GM18951 (cell line): ENCODE measurements at regions not wholly inside any gene's neighbourhood (a gene's known extent, or its start where the extent isn't known, plus 50 kb on each side); places are given as distances from the start of the nearest gene placed in this dataset.

Experiments
- POLR2A ChIP-seq: IDR thresholded peaks from 4 replicates; pipeline ENCODE4 v1.6.1; 2011; ENCODE audit warnings: mild to moderate bottlenecking; ENCODE audit not compliant: insufficient read length, insufficient read depth; ENCODE audit errors: extremely low read depth
- in situ Hi-C: fragments of 300-500 bp; cut with MboI; formaldehyde crosslinking; loops from one replicate; pipeline ENCODE4 v1.12.0; 2022; ENCODE audit warnings: low sequenced_read_pairs, mixed read lengths, inconsistent platforms; ENCODE audit not compliant: unreplicated experiment

DNA sequence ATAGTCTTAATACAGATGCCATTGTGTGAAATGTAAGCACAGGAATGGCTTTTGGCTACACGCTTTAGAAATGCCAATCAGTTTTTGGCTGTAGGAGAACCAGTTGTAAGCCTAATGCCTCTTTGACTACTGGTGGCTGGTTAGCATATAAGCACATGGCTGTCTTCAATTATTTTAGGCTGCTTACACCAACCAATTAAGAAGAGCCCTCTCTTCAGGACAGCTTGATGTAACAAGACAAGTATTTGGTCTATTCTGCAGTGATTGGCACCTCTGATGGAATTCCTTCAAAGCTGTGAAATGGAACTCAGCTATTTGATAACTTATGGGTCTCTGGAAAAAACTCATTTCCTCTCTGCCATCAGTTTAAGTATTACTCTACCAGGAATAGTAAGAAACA is 680.1 kb upstream of the FSHR start:
- no peak for TF ChIP-seq POLR2A
- in situ Hi-C loops: no loop called here

DNA sequence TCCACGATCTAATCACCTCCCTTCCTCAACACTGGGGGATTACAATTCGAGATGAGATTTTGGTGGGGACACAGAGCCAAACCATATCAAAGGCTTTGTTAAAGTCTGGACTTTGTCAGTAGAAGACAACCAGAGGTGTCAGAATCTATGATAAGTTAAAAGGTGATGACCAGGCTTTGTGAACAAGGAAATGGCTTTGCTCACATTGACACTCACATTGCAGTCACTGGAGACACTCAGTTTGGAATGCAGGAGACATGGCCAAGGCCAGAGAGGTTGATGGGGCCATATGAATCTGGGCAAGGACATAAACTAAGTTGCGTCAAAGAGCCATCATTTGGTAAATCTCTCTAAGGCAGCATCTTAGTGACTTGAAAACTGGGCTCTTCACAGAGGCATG is 678.2 kb upstream of the FSHR start:
- no peak for TF ChIP-seq POLR2A
- in situ Hi-C loops: no loop called here

GRCh38 chr2:49831698-49832367 is 677.5 kb upstream of the FSHR start:
- in situ Hi-C loops: no loop called here

GRCh38 chr2:49830846-49831245 is 676.5 kb upstream of the FSHR start:
- in situ Hi-C loops: no loop called here

More at GRCh38 chr2:49831698-49832367, 677.5 kb upstream of the FSHR start:
- TF ChIP-seq POLR2A: no peak

DNA sequence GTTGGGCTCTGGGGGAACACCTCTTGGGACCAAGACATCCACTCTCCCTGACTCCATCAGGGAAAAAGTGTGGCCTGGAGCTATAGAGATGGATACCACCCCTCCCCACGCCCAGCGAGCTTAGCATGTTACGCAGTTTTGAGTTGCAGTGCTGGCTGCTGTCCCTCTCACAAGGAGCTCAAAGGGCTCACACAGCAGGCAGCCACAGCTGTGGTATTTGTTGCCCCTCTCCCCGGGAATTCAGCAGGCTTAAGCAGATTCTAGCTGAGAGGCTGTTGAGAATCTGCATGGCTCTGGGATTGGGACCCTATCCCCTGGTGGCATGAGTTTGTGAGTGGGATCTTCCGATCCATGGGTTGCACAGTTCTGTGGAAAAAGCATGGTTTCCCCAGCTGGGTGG is 673.1 kb upstream of the FSHR start:
- no peak for TF ChIP-seq POLR2A
- in situ Hi-C loops: no loop called here

More at GRCh38 chr2:49830846-49831245, 676.5 kb upstream of the FSHR start:
- TF ChIP-seq POLR2A: no peak

GRCh38 chr2:49813208-49813607 is 658.9 kb upstream of the FSHR start:
- in situ Hi-C loops: no loop called here
- no peak for TF ChIP-seq POLR2A

DNA sequence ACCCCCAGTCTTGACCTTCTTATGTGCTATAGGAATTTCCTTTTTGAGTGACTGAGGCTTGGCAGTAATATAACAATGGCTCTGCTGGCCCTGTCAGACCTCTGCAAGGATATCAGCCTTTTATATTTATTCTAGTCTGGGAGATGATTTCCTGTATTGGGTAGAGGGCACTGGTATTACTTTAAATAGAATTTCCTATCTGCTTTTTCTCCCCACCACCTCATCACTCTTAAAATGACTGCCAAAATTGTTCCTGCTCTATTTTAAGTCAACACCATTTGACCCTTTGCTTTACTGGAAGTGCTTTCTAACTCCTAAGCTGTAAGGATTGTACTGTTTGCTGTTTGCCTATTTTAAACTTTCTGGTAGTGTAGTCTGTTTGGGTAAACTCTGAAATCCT is 658.4 kb upstream of the FSHR start:
- in situ Hi-C loops: no loop called here
- TF ChIP-seq POLR2A: no peak

DNA sequence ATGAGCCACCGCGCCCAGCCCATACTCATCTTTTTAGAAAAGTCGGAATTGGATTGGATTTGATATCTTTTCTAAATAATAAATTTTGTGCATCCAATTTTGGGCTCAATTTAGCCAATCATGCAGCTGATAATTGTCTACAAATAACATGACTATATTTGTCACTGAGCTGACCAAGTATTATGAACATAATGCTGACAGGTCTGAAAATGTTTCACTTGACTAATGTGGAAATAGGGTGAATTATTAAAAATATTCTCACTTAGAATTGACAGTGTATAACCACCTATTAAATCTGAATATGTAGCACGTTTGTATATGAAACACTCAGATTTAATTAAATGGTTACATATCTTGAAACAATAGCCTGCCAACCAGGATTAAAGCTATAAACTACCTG is 657.2 kb upstream of the FSHR start:
- TF ChIP-seq POLR2A: no peak

GRCh38 chr2:49807689-49808088 is 653.4 kb upstream of the FSHR start:
- no peak for TF ChIP-seq POLR2A
- in situ Hi-C loops: no loop called here

More for the DNA sequence above, 657.2 kb upstream of the FSHR start:
- in situ Hi-C loops: no loop called here

DNA sequence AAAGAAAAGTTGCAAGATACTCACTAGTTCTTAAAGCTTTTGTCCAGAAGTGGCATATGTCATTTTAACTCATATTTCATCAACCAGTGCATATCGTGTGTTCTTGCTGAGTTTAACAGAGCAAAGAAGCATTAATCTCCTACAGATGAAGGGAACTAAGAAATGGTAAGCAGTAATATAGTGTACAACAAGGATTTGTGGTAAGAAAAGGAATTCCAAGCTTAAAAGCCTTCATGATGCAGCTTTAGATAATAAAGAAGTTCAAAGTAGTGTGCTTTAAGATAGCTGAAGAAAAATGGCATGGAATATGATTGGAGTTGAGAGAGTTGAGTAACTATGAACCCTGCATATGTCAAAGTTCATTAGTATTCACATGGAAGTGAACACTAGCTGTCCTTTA is 649.8 kb upstream of the FSHR start:
- no peak for TF ChIP-seq POLR2A
- in situ Hi-C loops: no loop called here

DNA sequence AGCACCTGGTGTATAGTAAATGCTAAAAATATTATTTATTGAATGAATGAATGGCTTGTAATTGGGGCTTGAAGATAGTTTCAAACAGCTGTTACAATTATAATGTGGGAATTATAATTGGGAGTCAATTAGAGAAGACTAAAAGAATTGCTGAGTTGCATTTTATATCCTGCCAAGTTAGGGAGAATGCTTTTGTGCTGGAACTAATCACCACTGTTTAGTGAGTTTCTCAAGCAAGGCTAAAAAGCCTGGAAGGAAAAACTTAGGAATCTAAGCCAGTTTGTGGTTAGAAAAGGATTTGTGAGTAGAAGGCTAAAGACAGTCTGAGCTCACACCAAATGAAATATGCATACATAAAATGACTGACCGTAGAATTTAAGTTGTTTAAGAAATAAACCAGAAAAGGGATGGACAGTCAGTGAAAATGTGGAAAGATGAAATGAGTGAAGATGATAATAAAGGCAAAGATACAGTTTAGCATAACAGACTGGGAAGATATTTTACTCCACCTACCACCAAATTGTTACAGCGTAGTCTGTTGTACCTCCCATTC is 647.7 kb upstream of the FSHR start:
- in situ Hi-C loops: no loop called here
- no peak for TF ChIP-seq POLR2A

GRCh38 chr2:49798570-49798969 is 644.3 kb upstream of the FSHR start:
- in situ Hi-C loops: no loop called here
- no peak for TF ChIP-seq POLR2A

DNA sequence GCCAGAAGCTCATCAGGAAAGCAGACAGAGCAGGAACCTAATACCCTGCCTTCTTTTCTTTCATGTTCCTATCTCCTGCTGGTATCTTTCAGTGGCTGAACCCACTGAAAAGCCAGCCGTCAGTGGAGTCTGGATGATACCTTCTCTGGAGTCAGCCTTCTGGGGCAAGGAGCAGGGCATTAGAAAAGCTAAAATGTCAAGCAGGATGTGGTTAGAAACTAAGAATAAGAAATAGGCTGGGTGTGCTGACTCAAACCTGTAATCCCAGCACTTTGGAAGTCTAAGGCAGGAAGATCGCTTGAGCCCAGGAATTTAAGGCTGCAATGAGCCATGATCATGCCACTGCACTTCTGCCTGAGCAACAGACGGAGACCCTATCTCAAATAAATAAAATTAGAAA is 642.0 kb upstream of the FSHR start:
- in situ Hi-C loops: no loop called here
- no peak for TF ChIP-seq POLR2A

GRCh38 chr2:49794396-49794795 is 640.1 kb upstream of the FSHR start:
- TF ChIP-seq POLR2A: no peak
- in situ Hi-C loops: no loop called here
